CD4-positive, alpha-beta T cell (primary cell): ENCODE measurements at regions not wholly inside any gene's neighbourhood (a gene's known extent, or its start where the extent isn't known, plus 50 kb on each side); places are given as distances from the start of the nearest gene placed in this dataset.

Experiments used
- ATAC-seq: fragments of 200-7000 bp; cut with Tn5 transposase; one replicate; pipeline ENCODE4 v1.10.0; 2022; ENCODE audit warnings: mild to moderate bottlenecking; ENCODE audit not compliant: poor library complexity
- CTCF ChIA-PET: fragments of 350-600 bp; sonication (Branson Sonifier 250); formaldehyde crosslinking; loops from one replicate; lab custom pipeline; 2021; ENCODE audit warnings: antibody characterized with exemption, inconsistent platforms; lab: Charles Lee
- POLR2A ChIA-PET: fragments of 350-600 bp; sonication (Branson Sonifier 250); formaldehyde crosslinking; loops from one replicate; lab custom pipeline; 2021; ENCODE audit warnings: antibody characterized with exemption, inconsistent platforms; lab: Charles Lee
- DNase-seq, 14 experiments: peaks; one replicate each; pipeline ENCODE4 v3.0.0-alpha.2; 2013 to 2020; ENCODE audit warnings: mixed read lengths in 2 of 14
- H3K27ac ChIP-seq, 2 donors: one replicate each; pipeline versions ENCODE4 v1.5.1 to v1.7.0; 2013; ENCODE audit warnings: low read length in 2 of 2, low read depth in 1 of 2, mild to moderate bottlenecking in 1 of 2
- H3K27me3 ChIP-seq, 2 experiments: 1 replicate in 1 of 2; 2 replicates in 1 of 2; pipeline versions ENCODE4 v1.6.1 to v1.7.0; 2013; ENCODE audit warnings: low read length in 2 of 2, control low read depth in 1 of 2, mild to moderate bottlenecking in 1 of 2, moderate library complexity in 1 of 2; ENCODE audit not compliant: insufficient read depth in 2 of 2, control insufficient read depth in 1 of 2
- H3K36me3 ChIP-seq: one replicate; pipeline ENCODE4 v1.6.1; 2013; ENCODE audit warnings: low read length, control low read depth; ENCODE audit not compliant: insufficient read depth
- H3K4me1 ChIP-seq: one replicate; pipeline ENCODE4 v1.6.1; 2013; ENCODE audit warnings: low read length, control low read depth; ENCODE audit not compliant: insufficient read depth
- H3K4me3 ChIP-seq: one replicate; pipeline ENCODE4 v1.5.1; 2013; ENCODE audit warnings: mild to moderate bottlenecking, low read length, moderate library complexity
- H3K9me3 ChIP-seq, 2 experiments: 1 replicate in 1 of 2; 2 replicates in 1 of 2; pipeline versions ENCODE4 v1.6.1 to v1.7.0; 2013; ENCODE audit warnings: low read length in 2 of 2, mild to moderate bottlenecking in 2 of 2, control low read depth in 1 of 2, moderate library complexity in 1 of 2; ENCODE audit not compliant: control insufficient read depth in 1 of 2, insufficient read depth in 1 of 2
- H3K27ac Mint-ChIP-seq: one replicate; pipeline ENCODE4 v1.8.0; 2020; ENCODE audit warnings: mixed read lengths
- H3K27me3 Mint-ChIP-seq: one replicate; pipeline ENCODE4 v1.8.0; 2021; ENCODE audit warnings: mixed read lengths
- H3K36me3 Mint-ChIP-seq: one replicate; pipeline ENCODE4 v1.8.0; 2021; ENCODE audit warnings: low read depth, mixed read lengths
- H3K4me1 Mint-ChIP-seq: one replicate; pipeline ENCODE4 v1.8.0; 2021; ENCODE audit warnings: low read depth, mixed read lengths
- H3K4me3 Mint-ChIP-seq: one replicate; pipeline ENCODE4 v1.8.0; 2020; ENCODE audit warnings: mild to moderate bottlenecking, mixed read lengths
- H3K9me3 Mint-ChIP-seq: one replicate; pipeline ENCODE4 v1.8.0; 2020; ENCODE audit warnings: mixed read lengths
- CTCF ChIP-seq: fragments of 200-600 bp; IDR thresholded peaks from one replicate; pipeline ENCODE4 v1.8.0; 2022; ENCODE audit warnings: antibody characterized with exemption, mild to moderate bottlenecking
- intact Hi-C, 2 experiments: fragments of 100-400 bp; cut with DNase I in 1 of 2; cut with micrococcal nuclease in 1 of 2; formaldehyde crosslinking; loops; one replicate each; pipeline versions ENCODE4 v1.15.1 to v1.9.0; 2023 to 2025; cut with DNase I, micrococcal nuclease

- CTCF ChIA-PET: no interaction called here
- ATAC-seq (no peak), DNase-seq (no peak)
- POLR2A ChIA-PET: no interaction called here
- no peak overlapping the region for H3K4me3 ChIP-seq
- Mint-ChIP-seq H3K27ac (no peak overlapping the region), H3K4me1 (no peaks in the 10 kb centered on the region), H3K36me3 (no peaks in the 10 kb centered on the region), H3K4me3 (no peak overlapping the region), H3K27me3 (no peaks in the 10 kb centered on the region), H3K9me3 (peaks cover 3% of the 10 kb centered on the region)
- TF ChIP-seq CTCF: no peak
- no peak overlapping the region for H3K27ac ChIP-seq
- peaks cover 0 to 28% of the 10 kb centered on the region in 2 experiments for H3K9me3 ChIP-seq
- H3K27me3 ChIP-seq: no peaks in the 10 kb centered on the region
- H3K36me3 ChIP-seq: no peaks in the 10 kb centered on the region
- H3K4me1 ChIP-seq: no peaks in the 10 kb centered on the region
- intact Hi-C loops: no loop called here
Observed at GRCh38 chr5:2910401-2911175, 159.1 kb upstream of the IRX2 start.

GRCh38 chr5:2909035-2909434 is 157.6 kb upstream of the IRX2 start:
- POLR2A ChIA-PET: no interaction called here
- no peak overlapping the region for H3K4me3 ChIP-seq
- peaks cover 0 to 34% of the 10 kb centered on the region in 2 experiments for H3K9me3 ChIP-seq
- Mint-ChIP-seq H3K4me3 (no peak overlapping the region), H3K4me1 (no peaks in the 10 kb centered on the region), H3K9me3 (peaks cover 3% of the 10 kb centered on the region), H3K36me3 (no peaks in the 10 kb centered on the region), H3K27me3 (no peaks in the 10 kb centered on the region), H3K27ac (no peak overlapping the region)
- DNase-seq (no peak), ATAC-seq (no peak)
- no peaks in the 10 kb centered on the region for H3K27me3 ChIP-seq
- H3K27ac ChIP-seq: no peak overlapping the region
- no peaks in the 10 kb centered on the region for H3K4me1 ChIP-seq
- intact Hi-C loops: no loop called here
- TF ChIP-seq CTCF: no peak
- H3K36me3 ChIP-seq: no peaks in the 10 kb centered on the region
- CTCF ChIA-PET: no interaction called here

- H3K27me3 Mint-ChIP-seq: no peaks in the 10 kb centered on the region
- no peak overlapping the region for H3K27ac ChIP-seq
- H3K4me3 ChIP-seq: no peak overlapping the region
- DNase-seq (no peak), ATAC-seq (no peak)
- peaks cover 0 to 38% of the 10 kb centered on the region in 2 experiments for H3K9me3 ChIP-seq
- POLR2A ChIA-PET: no interaction called here
- no peak overlapping the region for H3K27ac Mint-ChIP-seq
- H3K4me3 Mint-ChIP-seq: no peak overlapping the region
- CTCF ChIA-PET: no interaction called here
- intact Hi-C loops: no loop called here
- H3K4me1 ChIP-seq: no peaks in the 10 kb centered on the region
- no peaks in the 10 kb centered on the region for H3K36me3 Mint-ChIP-seq
- no peaks in the 10 kb centered on the region for H3K4me1 Mint-ChIP-seq
- no peak for TF ChIP-seq CTCF
- H3K9me3 Mint-ChIP-seq: no peaks in the 10 kb centered on the region
- no peaks in the 10 kb centered on the region for H3K27me3 ChIP-seq
- no peaks in the 10 kb centered on the region for H3K36me3 ChIP-seq
Observed at GRCh38 chr5:2908086-2908485, 156.6 kb upstream of the IRX2 start.
